Activated CD8-positive, alpha-beta T cell treated with anti-CD3 and anti-CD28 coated beads for 36 hours (primary cell): ENCODE measurements at regions not wholly inside any gene's neighbourhood (a gene's known extent, or its start where the extent isn't known, plus 50 kb on each side); places are given as distances from the start of the nearest gene placed in this dataset.

Experiments used
- ATAC-seq: fragments of 200-7000 bp; cut with Tn5 transposase; one replicate; pipeline ENCODE4 v1.10.0; 2021; ENCODE audit warnings: mild to moderate bottlenecking, moderate library complexity
- CTCF ChIA-PET: fragments of 350-600 bp; sonication (Branson Sonifier 250); formaldehyde crosslinking; loops from one replicate; lab custom pipeline; 2021; ENCODE audit warnings: antibody characterized with exemption; lab: Charles Lee
- POLR2A ChIA-PET: fragments of 350-600 bp; sonication (Branson Sonifier 250); formaldehyde crosslinking; loops from one replicate; lab custom pipeline; 2021; ENCODE audit warnings: antibody characterized with exemption; lab: Charles Lee
- DNase-seq: peaks from one replicate; pipeline ENCODE4 v3.0.0-alpha.2; 2020
- H3K27ac Mint-ChIP-seq: one replicate; pipeline ENCODE4 v1.8.0; 2021; ENCODE audit warnings: mild to moderate bottlenecking, mixed read lengths
- H3K27me3 Mint-ChIP-seq: one replicate; pipeline ENCODE4 v1.8.0; 2021; ENCODE audit warnings: mixed read lengths
- H3K36me3 Mint-ChIP-seq: one replicate; pipeline ENCODE4 v1.8.0; 2021; ENCODE audit warnings: low read depth, mixed read lengths
- H3K4me1 Mint-ChIP-seq: one replicate; pipeline ENCODE4 v1.8.0; 2021; ENCODE audit warnings: low read depth, mixed read lengths
- H3K4me3 Mint-ChIP-seq: one replicate; pipeline ENCODE4 v1.8.0; 2021; ENCODE audit warnings: mild to moderate bottlenecking, moderate library complexity, mixed read lengths
- H3K9me3 Mint-ChIP-seq: one replicate; pipeline ENCODE4 v1.8.0; 2021; ENCODE audit warnings: mixed read lengths
- intact Hi-C: fragments of 100-400 bp; cut with micrococcal nuclease; formaldehyde crosslinking; loops from one replicate; pipeline ENCODE4 v1.10.0; 2022
- TF ChIP-seq, protein P1 (sequence below): fragments of 200-600 bp; IDR thresholded peaks from one replicate; pipeline ENCODE4 v1.8.0; 2022; ENCODE audit warnings: antibody characterized with exemption, mild to moderate bottlenecking

DNA sequence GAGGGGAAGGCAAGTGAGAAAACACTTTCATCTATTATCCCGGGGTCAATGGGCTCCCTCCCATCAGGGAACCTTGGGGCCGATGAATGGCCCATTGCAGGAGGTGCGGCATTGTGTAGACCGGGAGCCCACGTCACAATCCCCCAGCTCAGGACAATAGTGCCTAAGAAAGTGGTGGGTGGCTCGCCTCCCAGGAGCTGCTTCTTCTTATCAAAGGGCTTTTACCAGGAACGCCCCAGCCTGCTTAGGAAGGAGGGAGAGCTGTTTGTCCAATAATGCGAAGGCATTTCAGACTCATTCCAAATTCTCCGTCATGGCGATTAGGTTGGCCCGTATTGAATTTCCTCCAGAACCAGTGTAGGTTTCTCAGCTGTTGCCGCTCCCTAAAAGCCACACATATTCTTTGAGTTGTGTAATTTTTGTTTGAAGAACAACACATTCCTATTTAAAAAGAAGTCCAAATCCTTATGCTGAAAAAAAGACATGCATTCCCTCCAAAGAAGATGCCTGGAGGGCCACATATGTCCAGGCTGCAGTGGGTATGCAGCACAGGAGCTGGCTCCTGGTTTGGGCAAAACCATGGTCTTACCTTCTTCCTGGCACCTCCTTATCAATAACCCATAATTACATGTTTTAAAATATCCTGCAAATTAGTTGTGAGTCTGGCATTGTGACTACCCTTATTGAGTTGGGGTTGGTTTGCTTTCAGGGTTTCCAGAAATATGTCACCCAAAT, 264.7 kb downstream of the MYCN start:
- Mint-ChIP-seq H3K9me3 (no peaks in the 10 kb centered on the region), H3K27ac (no peak overlapping the region), H3K27me3 (peaks cover 2% of the 10 kb centered on the region), H3K36me3 (no peaks in the 10 kb centered on the region), H3K4me1 (no peaks in the 10 kb centered on the region), H3K4me3 (no peak overlapping the region)
- ATAC-seq, result no peak
- intact Hi-C loops, result no loop called here
- CTCF ChIA-PET, result interaction anchor here (0.7 kb wide), 1 partner anchor 49 kb away, joined by 3 read pairs; no protein-coding TSS in a partner anchor
- TF ChIP-seq, protein P1, sequence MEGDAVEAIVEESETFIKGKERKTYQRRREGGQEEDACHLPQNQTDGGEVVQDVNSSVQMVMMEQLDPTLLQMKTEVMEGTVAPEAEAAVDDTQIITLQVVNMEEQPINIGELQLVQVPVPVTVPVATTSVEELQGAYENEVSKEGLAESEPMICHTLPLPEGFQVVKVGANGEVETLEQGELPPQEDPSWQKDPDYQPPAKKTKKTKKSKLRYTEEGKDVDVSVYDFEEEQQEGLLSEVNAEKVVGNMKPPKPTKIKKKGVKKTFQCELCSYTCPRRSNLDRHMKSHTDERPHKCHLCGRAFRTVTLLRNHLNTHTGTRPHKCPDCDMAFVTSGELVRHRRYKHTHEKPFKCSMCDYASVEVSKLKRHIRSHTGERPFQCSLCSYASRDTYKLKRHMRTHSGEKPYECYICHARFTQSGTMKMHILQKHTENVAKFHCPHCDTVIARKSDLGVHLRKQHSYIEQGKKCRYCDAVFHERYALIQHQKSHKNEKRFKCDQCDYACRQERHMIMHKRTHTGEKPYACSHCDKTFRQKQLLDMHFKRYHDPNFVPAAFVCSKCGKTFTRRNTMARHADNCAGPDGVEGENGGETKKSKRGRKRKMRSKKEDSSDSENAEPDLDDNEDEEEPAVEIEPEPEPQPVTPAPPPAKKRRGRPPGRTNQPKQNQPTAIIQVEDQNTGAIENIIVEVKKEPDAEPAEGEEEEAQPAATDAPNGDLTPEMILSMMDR, result no peak
- POLR2A ChIA-PET, result no interaction called here
- DNase-seq, result no peak

DNA sequence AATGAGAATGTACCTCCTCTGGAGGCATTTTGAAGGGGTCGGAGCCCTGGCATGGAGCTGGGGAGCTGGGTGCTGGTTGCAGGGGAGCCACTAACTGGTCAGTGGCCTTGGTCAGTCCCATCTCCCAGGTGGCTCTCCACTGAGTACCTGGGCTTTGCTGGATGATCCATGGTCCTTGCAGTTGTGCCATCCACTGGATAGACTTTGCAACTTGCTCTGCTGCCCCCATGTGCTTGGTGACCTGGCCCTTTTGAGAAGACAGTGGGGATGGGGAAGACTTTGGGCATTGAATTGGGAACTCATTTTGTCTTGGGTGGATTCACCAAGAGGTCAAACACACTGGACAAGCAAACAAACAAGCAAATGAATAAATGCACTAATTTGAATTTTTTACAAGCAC, 263.9 kb downstream of the MYCN start:
- Mint-ChIP-seq H3K36me3 (no peaks in the 10 kb centered on the region), H3K27ac (no peak overlapping the region), H3K27me3 (peaks cover 2% of the 10 kb centered on the region), H3K4me3 (no peak overlapping the region), H3K4me1 (no peaks in the 10 kb centered on the region), H3K9me3 (no peaks in the 10 kb centered on the region)
- POLR2A ChIA-PET, result no interaction called here
- intact Hi-C loops, result no loop called here
- no peak for DNase-seq
- no peak for ATAC-seq
- CTCF ChIA-PET, result no interaction called here
- TF ChIP-seq, protein P1, result no peak

DNA sequence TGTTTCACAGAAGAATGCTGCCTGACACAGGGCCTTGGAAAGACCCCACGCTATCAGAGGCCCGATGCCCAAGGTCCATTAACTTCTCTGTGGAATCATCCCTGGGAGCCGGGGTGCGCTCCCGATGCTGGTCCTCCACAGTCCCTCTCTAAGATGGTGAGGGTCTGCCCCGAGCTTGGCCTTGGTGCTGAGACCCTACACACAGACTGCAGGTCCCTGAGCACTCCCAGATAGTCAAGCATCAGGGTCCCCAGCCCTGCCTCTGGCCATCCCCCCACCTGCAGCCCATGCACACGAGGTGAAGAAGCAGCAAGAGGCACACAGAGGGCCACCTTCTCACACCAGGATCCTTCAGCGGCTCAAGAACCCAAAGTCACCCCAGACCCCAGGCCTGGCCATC, 263.3 kb downstream of the MYCN start:
- Mint-ChIP-seq H3K36me3 (no peaks in the 10 kb centered on the region), H3K27ac (no peak overlapping the region), H3K4me1 (no peaks in the 10 kb centered on the region), H3K27me3 (peaks cover 2% of the 10 kb centered on the region), H3K9me3 (no peaks in the 10 kb centered on the region), H3K4me3 (no peak overlapping the region)
- no peak for DNase-seq
- POLR2A ChIA-PET, result no interaction called here
- CTCF ChIA-PET, result no interaction called here
- TF ChIP-seq, protein P1, result no peak
- ATAC-seq, result no peak
- intact Hi-C loops, result no loop called here

GRCh38 chr2:16203069-16203468, 262.7 kb downstream of the MYCN start:
- ATAC-seq (no peak), DNase-seq (no peak)
- TF ChIP-seq, protein P1, result no peak
- ChIA-PET POLR2A (no interaction called here), CTCF (no interaction called here)
- H3K4me3 Mint-ChIP-seq, result no peak overlapping the region
- intact Hi-C loops, result no loop called here
- no peak overlapping the region for H3K27ac Mint-ChIP-seq
- H3K36me3 Mint-ChIP-seq, result no peaks in the 10 kb centered on the region
- peaks cover 2% of the 10 kb centered on the region for H3K27me3 Mint-ChIP-seq
- H3K9me3 Mint-ChIP-seq, result no peaks in the 10 kb centered on the region
- no peaks in the 10 kb centered on the region for H3K4me1 Mint-ChIP-seq

- no peaks in the 10 kb centered on the region for H3K36me3 Mint-ChIP-seq
- H3K4me3 Mint-ChIP-seq, result no peak overlapping the region
- H3K9me3 Mint-ChIP-seq, result no peaks in the 10 kb centered on the region
- H3K27ac Mint-ChIP-seq, result no peak overlapping the region
- ATAC-seq (no peak), DNase-seq (no peak)
- no peaks in the 10 kb centered on the region for H3K4me1 Mint-ChIP-seq
- TF ChIP-seq, protein P1, result no peak
- peaks cover 2% of the 10 kb centered on the region for H3K27me3 Mint-ChIP-seq
- intact Hi-C loops, result no loop called here
- ChIA-PET POLR2A (no interaction called here), CTCF (no interaction called here)
These were observed 262.1 kb downstream of the MYCN start for GRCh38 chr2:16202266-16203020.
